BJ (cell line): ENCODE measurements at regions not wholly inside any gene's neighbourhood (a gene's known extent, or its start where the extent isn't known, plus 50 kb on each side); places are given as distances from the start of the nearest gene placed in this dataset.

Experiments used
- CTCF ChIA-PET: fragments of 350-600 bp; formaldehyde crosslinking; extraction: SDS; loops from one replicate; lab custom pipeline; 2021; ENCODE audit warnings: antibody characterized with exemption, inconsistent platforms; lab: Yijun Ruan, JAX
- POLR2A ChIA-PET: fragments of 300-600 bp; sonication (Branson Sonifier 250); formaldehyde crosslinking; extraction: SDS; loops from one replicate; lab custom pipeline; 2021; ENCODE audit warnings: antibody characterized with exemption; lab: Charles Lee
- DNase-seq: peaks from one replicate; pipeline ENCODE4 v3.0.0-alpha.2; 2011; ENCODE audit warnings: low read depth
- H3K27me3 ChIP-seq: 2 replicates; pipeline ENCODE4 v1.6.0; 2011; ENCODE audit warnings: low read length; ENCODE audit not compliant: control insufficient read depth, insufficient read depth
- H3K36me3 ChIP-seq: 2 replicates; pipeline ENCODE4 v1.5.1; 2011; ENCODE audit warnings: low read length; ENCODE audit not compliant: control insufficient read depth, insufficient read depth
- H3K4me3 ChIP-seq: 2 replicates; pipeline ENCODE4 v1.5.1; 2011; ENCODE audit warnings: low read depth, mild to moderate bottlenecking, control low read depth, low read length
- TF ChIP-seq, protein P1 (sequence below): IDR thresholded peaks from 2 replicates; pipeline ENCODE4 v1.5.1; 2011; ENCODE audit warnings: low read depth, mild to moderate bottlenecking, control low read depth, inconsistent platforms, low read length, moderate library complexity; ENCODE audit not compliant: insufficient read depth

DNA sequence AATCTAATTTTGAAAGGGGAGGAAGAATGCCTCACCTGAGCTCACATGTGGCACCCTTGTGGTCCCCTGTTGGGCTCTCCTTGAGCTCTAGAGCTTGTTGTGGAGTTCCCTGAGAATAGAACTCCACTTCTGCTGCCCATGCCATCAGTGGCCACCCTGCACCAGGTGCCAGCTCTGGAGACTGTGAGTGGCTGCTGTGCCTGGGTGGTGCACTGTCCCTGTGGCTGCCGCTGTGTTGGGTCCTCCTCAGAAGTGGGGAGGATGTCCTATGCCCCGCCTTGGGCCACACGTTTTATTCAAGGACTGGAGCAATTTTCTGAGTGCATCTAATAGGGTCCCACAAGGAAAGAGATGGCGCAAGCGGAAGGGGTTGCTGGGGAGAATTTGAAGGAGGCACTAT is 67.9 kb upstream of the MAP3K7 start:
- CTCF ChIA-PET: no interaction called here
- Histone ChIP-seq H3K27me3 (no peaks in the 10 kb centered on the region), H3K36me3 (no peaks in the 10 kb centered on the region), H3K4me3 (no peak overlapping the region)
- DNase-seq: no peak
- TF ChIP-seq, protein P1, sequence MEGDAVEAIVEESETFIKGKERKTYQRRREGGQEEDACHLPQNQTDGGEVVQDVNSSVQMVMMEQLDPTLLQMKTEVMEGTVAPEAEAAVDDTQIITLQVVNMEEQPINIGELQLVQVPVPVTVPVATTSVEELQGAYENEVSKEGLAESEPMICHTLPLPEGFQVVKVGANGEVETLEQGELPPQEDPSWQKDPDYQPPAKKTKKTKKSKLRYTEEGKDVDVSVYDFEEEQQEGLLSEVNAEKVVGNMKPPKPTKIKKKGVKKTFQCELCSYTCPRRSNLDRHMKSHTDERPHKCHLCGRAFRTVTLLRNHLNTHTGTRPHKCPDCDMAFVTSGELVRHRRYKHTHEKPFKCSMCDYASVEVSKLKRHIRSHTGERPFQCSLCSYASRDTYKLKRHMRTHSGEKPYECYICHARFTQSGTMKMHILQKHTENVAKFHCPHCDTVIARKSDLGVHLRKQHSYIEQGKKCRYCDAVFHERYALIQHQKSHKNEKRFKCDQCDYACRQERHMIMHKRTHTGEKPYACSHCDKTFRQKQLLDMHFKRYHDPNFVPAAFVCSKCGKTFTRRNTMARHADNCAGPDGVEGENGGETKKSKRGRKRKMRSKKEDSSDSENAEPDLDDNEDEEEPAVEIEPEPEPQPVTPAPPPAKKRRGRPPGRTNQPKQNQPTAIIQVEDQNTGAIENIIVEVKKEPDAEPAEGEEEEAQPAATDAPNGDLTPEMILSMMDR: no peak
- POLR2A ChIA-PET: no interaction called here

DNA sequence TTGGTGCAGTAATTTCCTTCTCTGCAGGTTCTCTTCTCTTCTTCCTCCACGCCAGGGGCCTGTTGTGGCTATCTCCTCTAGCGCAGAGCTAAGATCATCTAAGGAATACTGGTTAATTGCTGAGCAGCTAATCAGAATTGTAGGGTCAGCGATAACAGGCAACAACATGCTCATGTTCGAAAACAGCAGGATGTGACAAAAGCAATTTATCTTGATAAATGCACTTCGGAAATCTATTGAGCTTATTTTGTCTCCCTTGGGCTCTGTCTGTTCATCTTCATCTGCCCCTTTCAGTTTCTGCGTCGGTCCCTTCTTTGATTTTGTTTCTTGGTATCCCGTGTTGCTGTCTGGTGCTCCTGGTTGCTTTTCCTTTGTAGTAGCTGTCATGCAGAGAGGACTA is 67.3 kb upstream of the MAP3K7 start:
- H3K4me3 ChIP-seq: no peak overlapping the region
- CTCF ChIA-PET: no interaction called here
- no peak for DNase-seq
- POLR2A ChIA-PET: no interaction called here
- H3K27me3 ChIP-seq: no peaks in the 10 kb centered on the region
- TF ChIP-seq, protein P1: no peak
- H3K36me3 ChIP-seq: no peaks in the 10 kb centered on the region

DNA sequence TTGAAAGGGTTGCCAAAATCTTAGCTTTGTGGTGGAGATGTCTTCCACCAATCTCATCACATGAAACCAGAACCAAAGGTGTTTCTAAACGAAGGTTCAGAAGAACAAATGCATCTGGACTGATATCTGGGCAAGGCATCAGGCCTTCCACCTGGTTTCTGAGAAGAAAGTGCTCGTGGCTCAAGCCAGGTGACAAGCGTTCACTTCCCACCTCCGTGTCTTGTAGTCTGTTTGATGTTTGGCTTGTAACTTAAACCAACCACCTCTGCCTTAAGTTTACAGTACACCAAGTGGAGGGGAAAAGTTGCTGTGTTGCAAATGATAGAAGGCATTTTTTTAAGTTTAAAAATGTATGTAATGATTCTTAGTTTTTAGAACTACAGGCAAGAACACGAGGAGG is 66.9 kb upstream of the MAP3K7 start:
- ChIA-PET POLR2A (no interaction called here), CTCF (no interaction called here)

DNA sequence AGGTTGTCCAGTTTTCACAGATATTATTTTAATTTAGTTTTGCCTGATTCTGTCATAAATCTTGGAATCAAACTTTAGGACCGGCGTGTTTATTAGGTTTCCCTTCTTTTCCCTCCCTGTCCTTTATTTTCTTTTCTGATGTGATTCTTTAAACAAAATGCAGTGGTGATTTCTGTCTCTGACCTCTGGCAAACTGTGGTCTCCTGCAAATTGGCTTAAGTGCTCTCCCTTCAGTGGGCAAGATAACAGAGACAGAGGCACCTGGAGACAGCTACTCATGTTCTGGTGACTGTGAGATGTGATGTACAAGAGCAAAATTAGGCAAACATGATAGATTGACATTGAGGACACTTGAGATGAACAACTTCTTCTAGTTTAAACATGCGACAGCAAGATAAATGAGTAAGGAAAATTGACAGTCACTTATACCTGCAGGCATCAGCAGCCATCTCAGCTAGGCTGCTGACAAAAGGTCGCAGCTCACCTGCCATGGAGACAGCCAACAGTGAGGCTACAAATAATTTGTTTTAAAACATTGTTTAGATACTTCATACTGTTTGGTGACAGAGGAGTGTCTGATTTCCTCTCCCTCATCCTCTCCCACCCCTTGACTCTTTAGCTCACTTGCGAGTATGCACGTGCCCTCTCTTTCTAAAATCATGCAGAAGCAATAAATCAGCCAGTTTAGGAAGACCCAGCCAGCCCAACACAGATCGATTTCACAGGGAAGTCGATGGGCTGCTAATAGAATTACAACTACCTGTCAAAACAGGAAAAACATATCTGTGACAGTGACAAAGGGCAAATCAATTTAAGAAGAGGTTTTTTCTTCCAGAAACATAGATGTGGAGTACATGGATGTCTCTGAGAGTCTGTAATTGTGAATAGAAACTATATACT is 63.4 kb upstream of the MAP3K7 start:
- ChIA-PET CTCF (interaction anchor here (0.9 kb wide), 1 partner anchor 16 kb away, joined by 3 read pairs; no protein-coding TSS in a partner anchor), POLR2A (no interaction called here)
- no peak for DNase-seq
- H3K36me3 ChIP-seq: no peaks in the 10 kb centered on the region
- H3K27me3 ChIP-seq: no peaks in the 10 kb centered on the region
- TF ChIP-seq, protein P1: no peak
- no peak overlapping the region for H3K4me3 ChIP-seq

More for the DNA sequence above, 66.9 kb upstream of the MAP3K7 start:
- Histone ChIP-seq H3K36me3 (no peaks in the 10 kb centered on the region), H3K4me3 (no peak overlapping the region), H3K27me3 (no peaks in the 10 kb centered on the region)
- TF ChIP-seq, protein P1: no peak
- no peak for DNase-seq

DNA sequence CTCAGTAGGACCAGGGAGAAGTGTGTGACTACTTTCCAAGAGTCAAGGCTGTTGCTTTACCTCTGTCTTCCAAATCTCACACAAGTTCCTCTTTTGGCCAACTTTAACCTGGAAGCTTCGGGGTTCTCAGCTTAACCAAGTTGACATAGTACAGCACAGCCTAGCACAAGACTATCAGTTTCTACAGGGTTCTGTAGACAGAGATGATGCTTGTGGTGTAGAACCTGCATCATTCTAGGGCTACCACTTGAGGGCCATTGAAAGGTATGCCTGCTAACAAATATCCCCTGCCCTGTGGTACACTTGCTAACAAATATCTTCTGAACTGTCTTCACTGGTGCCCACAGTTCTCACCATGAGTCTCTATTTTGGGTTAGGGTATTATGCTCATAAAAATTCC is 62.0 kb upstream of the MAP3K7 start:
- POLR2A ChIA-PET: no interaction called here
- DNase-seq: no peak
- no peak overlapping the region for H3K4me3 ChIP-seq
- CTCF ChIA-PET: interaction anchor here (0.9 kb wide), 1 partner anchor 18 kb away, joined by 3 read pairs; no protein-coding TSS in a partner anchor
- no peaks in the 10 kb centered on the region for H3K36me3 ChIP-seq
- TF ChIP-seq, protein P1: no peak
- no peaks in the 10 kb centered on the region for H3K27me3 ChIP-seq
